ENCODE measurements at regions not wholly inside any gene's neighbourhood (a gene's known extent, or its start where the extent isn't known, plus 50 kb on each side); places are given as distances from the start of the nearest gene placed in this dataset.
"Not testable (repeated sequence)": the region's sequence is repeated elsewhere in the genome, so short reads cannot be mapped to it uniquely, and the experiment has no call there.

DNA sequence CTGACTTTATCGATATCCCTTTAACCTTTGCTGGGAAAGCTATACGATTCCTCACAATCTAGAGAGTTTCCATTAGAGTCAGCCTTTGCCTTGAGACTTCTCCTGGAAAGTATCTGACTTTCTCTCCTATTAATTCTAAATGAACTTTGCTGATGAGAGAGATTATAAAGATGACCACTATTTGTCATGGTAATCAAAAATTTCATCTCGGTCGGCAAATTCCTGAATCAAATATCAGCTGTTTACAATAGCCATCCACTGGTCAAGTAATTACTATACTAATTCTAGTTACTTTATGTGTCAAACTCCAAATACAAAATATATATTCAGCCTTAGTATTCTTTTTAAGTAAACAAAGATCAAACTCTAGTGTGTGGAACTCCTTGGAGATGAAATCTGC is 164.4 kb upstream of the ITGA1 start:
- DNase-seq, result no peak

DNA sequence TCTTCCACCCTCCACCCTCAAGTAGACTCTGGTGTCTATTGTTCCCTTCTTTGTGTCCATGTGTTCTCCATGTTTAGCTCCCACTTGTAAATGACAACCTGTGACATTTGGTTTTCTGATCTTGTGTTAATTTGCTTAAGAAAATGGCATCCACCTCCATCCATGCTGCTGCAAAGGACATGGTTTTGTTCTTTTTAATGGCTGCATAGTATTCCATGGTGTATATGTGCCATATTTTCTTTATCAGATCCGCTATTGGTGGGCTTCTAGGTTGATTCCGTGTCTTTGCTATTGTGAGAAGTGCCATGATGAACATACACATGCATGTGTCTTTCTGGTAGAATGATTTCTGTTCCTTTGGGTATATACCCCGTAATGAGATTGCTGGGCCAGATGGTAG is 163.4 kb upstream of the ITGA1 start:
- DNase-seq, result no peak

- DNase-seq, result no peak
These were observed 161.4 kb upstream of the ITGA1 start for GRCh38 chr5:52626312-52626711.

DNA sequence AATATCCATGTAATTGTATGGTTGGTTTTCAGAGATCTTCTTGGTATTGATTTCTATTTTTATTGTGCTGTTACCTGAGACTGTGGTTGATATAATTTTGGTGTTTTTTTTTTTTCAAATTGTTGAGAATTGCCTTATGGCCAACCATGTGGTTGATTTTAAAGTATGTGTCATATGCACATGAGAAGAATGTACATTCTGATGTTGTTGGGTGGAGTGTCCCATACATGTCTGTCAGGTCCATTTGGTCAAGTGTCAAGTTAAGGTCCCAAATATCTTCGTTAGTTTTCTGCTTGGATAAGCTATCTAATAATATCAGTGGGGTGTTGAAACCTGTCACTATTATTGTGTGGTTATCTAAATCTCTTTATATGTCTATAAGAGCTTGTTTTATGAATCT is 160.0 kb upstream of the ITGA1 start:
- DNase-seq, result no peak

DNA sequence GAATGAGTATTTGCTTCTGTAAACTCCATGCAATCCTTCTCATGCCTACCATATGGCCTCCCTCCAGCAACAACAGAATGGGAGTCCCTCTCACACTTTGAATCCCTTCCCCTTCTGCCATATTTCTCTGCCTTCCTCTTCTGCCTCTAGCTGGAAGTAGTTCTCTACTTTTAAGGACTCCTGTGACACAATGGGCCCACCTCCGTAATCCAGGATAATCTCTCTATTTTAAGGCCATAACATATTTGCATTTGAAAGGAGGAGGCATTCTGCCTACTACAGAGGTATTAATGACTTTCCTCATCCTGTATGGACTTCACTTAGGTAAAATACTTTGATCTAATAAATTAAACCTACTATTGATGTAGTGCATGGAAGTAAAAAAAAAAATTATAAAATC is 155.4 kb upstream of the ITGA1 start:
- no peak for DNase-seq

DNA sequence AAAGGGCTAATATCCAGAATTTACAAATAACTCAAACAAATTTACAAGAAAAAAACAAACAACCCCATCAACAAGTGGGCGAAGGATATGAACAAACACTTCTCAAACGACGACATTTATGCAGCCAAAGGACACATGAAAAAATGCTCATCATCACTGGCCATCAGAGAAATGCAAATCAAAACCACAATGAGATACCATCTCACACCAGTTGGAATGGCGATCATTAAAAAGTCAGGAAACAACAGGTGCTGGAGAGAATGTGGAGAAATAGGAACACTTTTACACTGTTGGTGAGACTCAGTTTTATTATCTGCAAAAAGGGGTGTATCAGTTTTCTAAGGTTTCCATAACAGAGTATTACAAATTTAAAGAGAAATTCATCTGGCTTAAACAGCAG is 153.5 kb upstream of the ITGA1 start:
- DNase-seq, result not testable (repeated sequence)

DNA sequence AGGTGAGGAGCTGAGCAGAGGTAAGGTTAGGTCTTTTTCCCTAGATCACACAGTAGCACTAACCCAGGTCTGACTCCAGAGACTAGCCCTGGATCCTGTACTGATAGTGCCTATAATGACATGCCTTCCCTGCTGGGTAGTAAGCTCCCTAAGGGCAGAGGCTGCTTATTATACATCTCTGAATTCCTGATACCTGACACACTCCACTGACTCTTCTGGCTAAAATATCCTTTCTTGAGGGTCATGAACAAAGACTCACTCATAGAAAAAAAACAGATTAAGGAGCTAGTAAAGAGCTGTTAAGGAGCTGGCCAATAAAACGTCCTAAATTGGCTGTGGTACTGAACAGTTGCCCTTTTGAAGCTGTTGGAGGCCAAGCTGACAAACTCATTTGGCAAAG is 149.0 kb upstream of the ITGA1 start:
- DNase-seq, result no peak

GRCh38 chr5:52648726-52649125 is 139.0 kb upstream of the ITGA1 start:
- DNase-seq, result no peak

DNA sequence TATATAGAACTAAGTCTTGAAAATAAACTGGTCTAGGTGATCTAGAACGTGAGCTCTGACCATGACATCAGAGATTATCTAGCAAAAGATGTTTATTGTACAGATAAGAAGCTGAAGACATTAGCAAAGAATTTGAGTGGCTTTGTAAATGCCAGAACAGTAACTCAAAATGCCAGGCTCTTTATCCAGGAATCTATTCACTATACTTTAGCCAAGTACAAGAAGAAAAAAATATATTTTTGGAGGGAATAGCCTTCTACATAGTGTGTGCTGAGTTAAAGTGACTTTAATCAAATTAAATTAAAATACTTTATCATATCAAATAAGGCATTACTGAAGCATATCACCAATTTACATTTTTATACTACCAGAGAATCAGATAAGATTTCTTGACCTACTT is 132.6 kb upstream of the ITGA1 start:
- no peak for DNase-seq

DNA sequence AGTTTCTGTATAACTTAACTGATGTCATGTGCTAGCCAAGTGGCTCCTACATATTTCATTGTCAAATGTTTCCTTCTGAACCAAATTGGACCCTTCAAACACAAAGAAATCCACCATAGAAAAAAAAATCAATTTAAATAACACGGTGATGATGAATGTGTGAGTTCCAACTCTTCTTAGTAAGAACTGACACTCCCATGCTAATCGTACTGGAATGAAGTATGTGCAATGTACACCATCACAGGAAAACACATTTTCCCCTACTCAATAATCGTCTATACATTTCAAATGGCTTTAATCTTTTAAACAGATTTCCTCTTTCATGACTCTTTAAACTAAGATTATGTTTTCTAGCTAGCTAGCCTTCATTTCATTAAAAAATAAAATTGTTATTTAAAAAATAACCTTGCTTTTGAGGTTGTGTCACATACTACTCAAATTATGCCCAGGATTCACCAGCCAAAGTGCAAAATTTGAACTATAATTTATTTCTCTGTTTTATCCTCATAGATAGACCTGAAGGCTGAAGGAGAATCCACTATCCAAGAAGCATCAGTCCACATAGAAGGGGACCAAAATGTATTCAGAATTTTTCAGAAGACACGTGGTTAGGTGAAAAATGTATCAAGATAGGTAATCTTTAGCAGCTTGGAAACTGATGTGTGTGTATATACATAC is 131.0 kb upstream of the ITGA1 start:
- no peak for DNase-seq

DNA sequence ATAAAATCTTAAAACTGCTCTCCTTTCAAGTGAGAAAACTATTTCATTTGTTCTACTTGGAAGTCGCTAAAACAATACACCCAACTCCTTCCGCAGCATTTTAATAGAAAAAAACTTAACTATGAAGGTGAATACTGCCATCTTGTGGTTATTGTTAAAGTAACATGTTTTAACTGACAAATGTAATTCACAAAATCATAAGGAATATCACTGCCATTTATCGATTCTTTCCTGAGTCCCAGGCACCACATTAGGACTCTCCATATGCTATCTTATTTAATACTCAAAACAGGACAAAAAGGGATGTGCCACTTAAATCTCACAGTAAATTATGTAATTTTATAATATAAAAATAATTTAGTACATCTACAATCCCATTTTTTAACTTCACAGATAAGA is 130.5 kb upstream of the ITGA1 start:
- peak; percentile 81 for DNase-seq

- no peak for DNase-seq
These were observed 129.5 kb upstream of the ITGA1 start for GRCh38 chr5:52658246-52658645.

GRCh38 chr5:52660621-52661020 is 127.1 kb upstream of the ITGA1 start:
- DNase-seq, result no peak

GRCh38 chr5:52661903-52662595 is 125.7 kb upstream of the ITGA1 start:
- DNase-seq, result no peak

DNA sequence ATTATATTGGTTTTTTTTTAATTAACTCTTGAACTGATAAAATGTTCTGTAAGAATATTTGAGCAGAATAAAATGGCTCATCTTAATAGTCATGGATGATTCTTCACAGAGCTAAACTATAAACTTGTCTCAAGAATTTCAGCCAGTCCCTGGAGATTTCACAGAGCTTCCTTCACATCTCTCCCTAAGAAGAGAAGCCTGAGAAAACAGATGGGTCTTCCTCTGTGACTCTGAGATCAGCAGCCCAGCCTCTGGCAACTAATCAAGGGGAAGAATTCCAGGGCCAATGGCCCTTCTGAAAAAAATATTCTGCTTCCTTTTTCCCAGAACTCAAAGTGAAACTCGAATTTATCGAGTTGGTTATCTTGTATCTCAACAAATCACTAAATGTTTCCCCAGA is 122.2 kb upstream of the ITGA1 start:
- no peak for DNase-seq

- no peak for DNase-seq
These were observed 119.6 kb upstream of the ITGA1 start for GRCh38 chr5:52668139-52668538.

DNA sequence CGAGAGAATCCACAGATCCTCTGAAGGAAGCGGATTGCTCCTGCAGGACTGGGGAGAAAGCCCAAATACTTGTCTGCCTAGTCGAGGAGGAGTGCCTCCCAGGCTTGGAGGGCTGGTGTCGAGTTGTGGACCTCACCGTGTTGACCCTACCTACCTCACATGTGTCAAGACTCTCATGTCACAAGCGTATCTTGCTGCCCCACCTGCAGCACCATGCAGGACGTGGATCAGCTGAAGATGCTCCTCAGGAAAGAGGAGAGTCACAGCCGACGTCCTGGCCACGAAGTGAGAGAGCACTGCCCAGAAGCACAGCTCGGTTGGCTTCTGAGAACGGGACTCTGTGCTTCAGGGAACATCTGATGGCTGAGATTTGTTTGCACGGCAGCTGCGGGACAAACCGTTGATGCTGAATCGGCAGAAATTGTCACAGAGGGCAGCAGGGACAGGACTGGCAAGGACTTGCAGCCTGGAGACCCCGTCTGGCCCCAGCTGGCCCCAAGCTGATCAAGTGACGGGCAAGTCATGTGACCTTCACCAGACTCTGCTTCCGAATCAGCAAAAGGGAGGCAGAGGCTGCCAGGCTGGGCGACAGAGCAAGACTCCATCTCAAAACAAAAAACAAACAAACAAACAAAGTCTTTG is 119.1 kb upstream of the ITGA1 start:
- no peak for DNase-seq

GRCh38 chr5:52672459-52672858 is 115.3 kb upstream of the ITGA1 start:
- no peak for DNase-seq

DNA sequence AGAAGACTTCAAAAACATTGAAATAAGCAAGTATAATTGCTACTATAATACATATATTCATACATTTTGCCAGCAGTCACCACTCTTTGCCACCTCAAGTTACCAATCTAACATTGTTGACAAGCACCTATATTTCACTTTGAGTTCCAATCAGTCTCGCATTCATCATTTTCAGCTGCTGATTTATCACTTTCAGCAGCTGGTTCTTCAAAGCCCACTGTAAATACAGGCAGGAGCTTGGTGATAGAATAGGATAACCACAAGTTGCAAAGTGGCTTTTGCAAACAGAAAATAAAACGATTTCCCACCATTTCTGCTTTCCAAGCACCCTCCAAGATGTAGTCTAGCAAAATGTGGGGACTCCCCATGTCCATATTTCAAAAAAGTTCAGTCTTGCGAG is 114.2 kb upstream of the ITGA1 start:
- DNase-seq, result no peak

DNA sequence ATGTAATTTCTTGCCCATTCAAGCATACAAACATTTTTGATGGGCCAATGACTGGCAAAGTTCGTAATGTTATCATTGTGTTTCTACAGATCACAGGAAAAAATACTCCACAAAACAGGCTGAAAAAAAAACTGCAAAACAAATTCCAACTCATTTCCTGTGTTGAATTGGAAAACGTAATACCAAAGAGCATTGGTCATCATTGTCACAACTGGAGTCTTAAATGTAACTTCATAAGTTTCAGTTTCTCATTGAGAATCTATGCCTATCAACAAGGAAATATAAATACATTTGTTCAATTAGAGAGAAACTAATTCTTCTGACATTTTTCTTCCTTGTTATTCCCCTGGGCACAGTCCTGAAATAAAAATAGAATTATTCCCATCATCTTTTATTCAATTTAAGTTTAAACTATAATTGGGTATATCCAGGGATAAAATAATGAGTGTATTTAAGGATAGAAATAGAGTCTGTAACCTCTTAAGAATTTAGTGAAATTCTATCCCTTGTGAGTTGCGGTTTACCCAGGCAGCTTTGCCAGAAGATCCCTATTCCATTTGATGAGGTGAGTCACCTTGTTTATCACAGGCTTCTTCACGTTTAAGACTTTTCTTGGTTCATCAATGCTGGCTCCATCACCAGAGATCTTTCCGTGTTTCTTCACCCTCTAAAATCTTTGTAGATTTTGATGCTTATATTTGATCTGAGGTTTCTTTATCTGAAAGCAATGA is 112.7 kb upstream of the ITGA1 start:
- no peak for DNase-seq

GRCh38 chr5:52682492-52682891 is 105.2 kb upstream of the ITGA1 start:
- no peak for DNase-seq

GRCh38 chr5:52684051-52684450 is 103.7 kb upstream of the ITGA1 start:
- no peak for DNase-seq

DNA sequence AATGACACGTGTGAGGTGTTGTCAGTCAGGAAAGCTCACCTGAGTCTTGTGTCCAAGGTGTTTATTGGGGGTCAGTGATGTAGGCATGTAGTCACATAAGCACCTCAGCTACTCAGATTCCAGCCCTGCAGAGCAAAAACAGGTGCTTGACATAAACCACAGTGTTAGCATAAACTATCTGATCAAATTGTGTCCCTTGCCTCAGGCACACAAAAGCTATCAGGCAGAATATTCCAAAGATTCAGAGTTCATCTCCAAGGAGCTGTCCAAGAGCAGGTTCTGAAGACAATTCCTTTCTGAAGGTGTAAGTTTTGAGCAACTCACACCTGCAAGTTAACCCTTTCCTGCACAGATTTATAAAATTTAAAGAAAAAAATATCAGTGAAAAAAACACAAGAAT is 102.2 kb upstream of the ITGA1 start:
- peak; percentile 7 for DNase-seq

DNA sequence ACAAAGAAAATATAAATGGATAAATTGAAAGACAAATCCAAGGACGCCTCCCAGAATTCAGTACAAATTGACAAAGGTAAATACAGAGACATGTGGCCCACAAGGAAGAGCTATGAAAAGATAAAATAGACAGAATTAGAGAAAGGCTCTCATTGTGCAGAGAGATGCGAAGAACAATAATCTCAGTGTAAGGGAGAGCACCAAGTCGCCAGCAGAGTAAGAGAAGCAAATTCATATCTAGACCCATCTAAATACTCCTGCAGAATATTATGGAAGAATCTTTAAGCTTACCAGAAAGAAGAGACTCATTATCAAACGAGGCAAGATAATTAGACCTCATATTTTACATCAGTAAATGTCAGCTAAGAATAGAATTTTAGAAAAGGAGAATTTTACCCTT is 101.7 kb upstream of the ITGA1 start:
- DNase-seq, result no peak
